ENCODE measurements at regions not wholly inside any gene's neighbourhood (a gene's known extent, or its start where the extent isn't known, plus 50 kb on each side); places are given as distances from the start of the nearest gene placed in this dataset.

GRCh38 chr1:73516451-73516850 lies 681.5 kb downstream of the LRRIQ3 start:
- TF ChIP-seq EZH2 (IDR thresholded peaks at IDR 0.05; ENCODE audit: insufficient read depth, poor library complexity, severe bottlenecking) (no peak), EZH2phosphoT487 (IDR thresholded peaks at IDR 0.05; ENCODE audit: insufficient read depth, low read depth) (no peak)
